Left hindlimb (tissue), 1 donor: ENCODE measurements at regions not wholly inside any gene's neighbourhood (a gene's known extent, or its start where the extent isn't known, plus 50 kb on each side); places are given as distances from the start of the nearest gene placed in this dataset.
"Not testable (repeated sequence)": the region's sequence is repeated elsewhere in the genome, so short reads cannot be mapped to it uniquely, and the experiment has no call there.

Source experiments
- DNase-seq: peaks from one replicate; pipeline ENCODE4 v3.0.0-alpha.2; 2018

DNA sequence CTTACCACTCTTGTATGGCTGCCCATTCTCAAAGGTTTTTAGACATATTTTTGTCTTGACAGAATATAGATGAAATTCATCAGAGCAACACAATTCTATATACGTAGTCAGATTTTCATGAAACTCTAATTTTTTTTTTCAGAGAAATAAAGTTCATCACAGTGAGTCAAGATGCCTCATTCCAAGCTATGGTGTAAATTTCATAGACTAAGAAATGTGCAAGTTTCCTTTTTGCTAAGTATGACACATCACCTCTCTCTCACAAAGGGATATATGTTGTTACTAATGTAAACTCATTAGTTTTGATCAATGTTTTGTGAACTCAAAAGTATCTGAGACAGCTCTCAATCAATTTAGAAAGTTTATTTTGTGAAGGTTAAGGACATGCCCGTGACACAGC, 60.4 kb upstream of the ATXN3L start:
- no peak for DNase-seq

DNA sequence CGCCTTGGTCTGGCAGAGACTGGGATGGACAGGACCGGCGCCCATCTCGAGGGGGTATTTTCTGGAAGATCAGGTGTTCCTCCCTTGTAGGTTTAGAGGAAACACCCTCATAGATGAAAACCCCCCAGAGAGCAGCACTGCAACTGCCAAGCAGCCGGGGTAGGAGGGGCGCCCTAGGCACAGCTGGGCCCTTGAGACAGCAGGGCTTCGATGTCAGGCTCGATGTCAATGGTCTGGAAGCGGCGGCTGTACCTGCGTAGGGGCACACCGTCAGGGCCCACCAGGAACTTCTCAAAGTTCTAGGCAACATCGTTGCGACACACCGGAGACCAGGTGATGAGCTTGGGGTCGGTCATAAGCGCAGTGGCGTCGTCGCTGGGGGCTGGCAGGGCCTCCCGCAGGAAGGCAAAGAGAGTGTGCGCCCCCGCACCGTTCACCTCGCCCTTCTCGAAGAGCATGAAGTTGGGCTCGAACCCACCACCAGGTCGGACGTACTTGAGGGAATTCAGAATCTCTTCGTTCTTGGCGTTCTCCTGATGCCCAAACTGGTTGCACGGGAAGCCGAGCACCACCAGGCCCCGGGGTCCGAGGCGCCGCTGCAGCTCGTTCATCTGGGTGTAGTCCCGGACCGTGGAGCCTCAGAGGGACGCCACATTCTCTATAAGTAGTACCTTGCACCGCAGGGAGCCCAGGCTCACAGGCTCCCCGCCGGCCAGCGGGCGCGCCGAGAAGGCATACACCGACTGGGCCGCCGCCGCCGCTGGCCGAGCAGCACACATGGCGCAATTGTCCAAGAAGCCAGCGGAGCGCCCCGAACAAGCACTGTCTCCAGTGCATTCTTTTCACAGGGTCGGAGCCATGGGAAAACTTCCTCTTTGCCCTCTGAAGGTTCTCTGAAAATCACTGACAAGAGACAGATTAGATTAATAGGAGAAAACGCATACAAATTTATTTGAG, 59.0 kb upstream of the ATXN3L start:
- DNase-seq = peak; percentile 28

DNA sequence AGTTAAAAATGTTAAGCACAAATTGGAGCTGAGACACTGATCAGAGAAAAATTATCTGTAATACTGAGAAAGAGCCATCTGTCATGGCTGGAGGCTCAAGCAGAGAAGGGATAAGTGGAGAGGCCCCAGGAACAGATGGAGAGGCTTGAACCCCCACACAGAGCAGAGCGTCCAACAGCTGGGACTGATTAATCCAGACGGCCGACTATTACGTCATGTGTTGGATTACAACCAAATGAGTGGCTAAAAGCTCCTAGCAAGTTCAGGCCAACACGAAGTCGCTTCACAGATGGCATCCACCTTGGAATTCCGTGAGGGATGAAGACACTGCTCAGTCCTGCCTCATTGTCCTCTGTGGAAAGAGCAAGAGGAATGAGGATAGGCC, 57.7 kb upstream of the ATXN3L start:
- peak; percentile 67 for DNase-seq

DNA sequence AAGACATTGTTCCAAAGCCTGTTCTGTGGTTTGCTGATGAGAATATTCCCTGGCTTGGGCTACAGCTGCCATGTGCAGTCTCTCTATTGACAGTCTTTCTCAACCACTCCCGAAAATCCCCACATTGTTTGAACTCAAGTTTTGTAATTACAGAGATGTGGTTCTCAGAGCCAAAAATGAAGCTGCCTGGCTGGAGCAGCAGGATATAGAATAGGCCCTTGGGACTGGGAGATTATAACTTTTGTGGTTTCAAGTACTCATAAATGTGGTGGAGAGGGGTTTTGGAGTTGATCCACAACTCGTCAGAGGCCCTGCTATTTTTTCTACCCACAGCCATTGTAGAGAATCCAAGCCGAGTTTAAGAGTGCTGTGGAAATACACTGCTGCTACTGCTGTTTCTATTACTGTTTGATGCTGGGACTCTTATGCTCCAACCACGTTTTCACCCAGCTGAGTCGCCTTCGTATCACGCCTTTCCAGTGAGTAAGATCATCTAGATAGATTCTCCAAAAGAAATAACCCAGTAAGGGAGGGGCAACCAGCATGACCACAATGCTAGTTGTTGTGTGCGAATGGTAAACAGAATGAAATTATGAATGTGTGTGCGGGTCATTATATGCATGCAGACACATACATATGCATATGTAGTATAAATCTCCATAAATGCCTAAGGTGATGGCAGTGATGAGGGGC, 57.1 kb upstream of the ATXN3L start:
- peak; percentile 83 for DNase-seq

DNA sequence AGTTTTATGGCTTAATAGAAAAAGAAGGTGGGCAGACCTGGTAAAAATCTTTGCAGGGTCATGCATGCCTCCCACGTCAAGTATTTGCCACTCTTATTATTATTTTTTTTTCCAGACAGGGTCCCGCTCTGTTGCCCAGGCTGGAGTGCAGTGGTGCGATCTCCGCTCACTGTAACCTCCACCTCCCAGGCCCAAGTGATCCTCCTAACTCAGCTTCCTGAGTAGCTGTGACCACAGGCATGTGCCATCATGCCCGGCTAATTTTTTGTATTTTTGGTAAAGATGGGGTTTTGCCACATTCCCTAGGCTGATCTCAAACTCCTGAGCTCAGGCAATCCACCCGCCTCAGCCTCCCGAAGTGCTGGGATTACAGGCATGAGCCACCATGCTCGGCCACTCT, 55.7 kb upstream of the ATXN3L start:
- DNase-seq = not testable (repeated sequence)

DNA sequence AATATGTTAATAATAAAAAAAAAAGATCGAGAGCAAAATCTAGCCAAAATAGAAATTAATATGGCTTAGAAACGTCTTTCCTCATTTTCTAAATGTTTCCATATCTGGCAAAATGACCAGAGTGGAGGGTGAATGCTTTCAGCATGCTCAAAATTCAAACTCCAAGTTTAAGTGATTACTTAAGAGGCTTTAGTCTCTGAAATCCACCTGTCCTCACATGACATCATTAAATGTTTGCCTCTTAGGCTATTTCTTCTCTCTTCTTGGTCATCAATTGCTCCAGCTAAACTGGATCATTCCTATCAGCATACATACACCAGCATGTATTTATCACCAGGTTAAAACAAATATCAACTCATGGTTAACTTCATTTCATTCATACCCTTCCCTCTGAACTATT, 54.5 kb upstream of the ATXN3L start:
- DNase-seq = no peak

- DNase-seq = no peak
Observed at GRCh38 chrX:13373431-13374187, 53.8 kb upstream of the ATXN3L start.

DNA sequence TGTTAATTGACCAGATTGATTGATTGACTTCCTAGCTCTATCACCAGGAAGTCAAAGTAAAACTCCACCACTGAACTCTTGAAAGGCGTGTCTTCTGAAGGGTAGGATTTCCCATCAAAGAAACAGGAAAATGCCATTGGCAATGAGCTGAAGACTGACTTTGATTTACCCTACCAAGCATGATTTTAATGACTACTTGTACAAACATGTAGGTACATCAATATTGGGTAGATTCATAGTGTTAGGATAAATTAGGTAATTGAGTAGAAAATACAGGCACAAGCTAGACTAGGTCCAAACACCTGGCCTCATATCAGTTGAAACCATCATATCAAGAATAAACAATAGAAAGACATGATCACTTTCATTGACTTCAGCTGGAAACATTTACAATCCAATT, 53.2 kb upstream of the ATXN3L start:
- DNase-seq = no peak

- no peak for DNase-seq
Observed at GRCh38 chrX:13372203-13372980, 52.5 kb upstream of the ATXN3L start.

DNA sequence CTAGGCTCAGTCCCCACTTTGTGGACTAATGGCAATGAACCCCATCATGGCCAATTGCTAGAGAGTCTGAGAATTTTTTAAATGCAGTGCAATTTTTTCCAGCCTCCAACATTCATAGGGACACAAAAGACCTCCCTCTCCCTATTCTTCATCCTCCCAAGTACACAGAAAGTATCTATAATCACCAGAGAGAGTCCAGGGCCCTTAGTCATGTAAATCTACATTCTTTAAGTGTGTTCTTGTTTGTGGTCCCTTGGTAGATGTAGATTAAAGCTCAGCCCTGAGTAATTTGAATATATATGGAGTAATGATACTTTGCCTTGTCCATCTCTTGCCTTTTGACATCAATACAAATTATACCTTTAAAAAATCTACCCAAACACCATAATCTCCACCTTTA, 51.3 kb upstream of the ATXN3L start:
- DNase-seq = no peak

DNA sequence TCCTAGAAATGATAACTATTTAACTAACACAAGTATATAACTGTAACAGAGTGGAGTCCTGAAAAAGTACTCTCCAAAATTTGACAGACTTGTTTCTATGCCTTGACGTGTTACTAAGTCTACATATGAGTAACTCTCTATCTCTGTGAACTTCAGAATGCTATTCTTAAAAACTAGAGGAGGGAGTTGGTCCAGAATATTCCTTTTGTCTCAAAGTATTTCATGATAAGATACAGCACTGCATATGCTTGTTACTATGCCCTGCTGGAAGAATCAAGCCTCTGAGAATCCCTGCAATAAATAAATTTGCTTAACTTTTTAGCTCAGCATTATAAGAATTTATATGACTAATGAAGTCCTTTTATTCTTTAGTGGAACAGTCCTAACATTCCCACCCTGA, 50.9 kb upstream of the ATXN3L start:
- no peak for DNase-seq
